IPS-20b (cell line): ENCODE measurements at regions not wholly inside any gene's neighbourhood (a gene's known extent, or its start where the extent isn't known, plus 50 kb on each side); places are given as distances from the start of the nearest gene placed in this dataset.

ENCODE experiments used
- H3K27ac ChIP-seq: one replicate; pipeline ENCODE4 v1.5.1; 2013; ENCODE audit warnings: low read length
- H3K27me3 ChIP-seq: 2 replicates; pipeline ENCODE4 v1.6.1; 2013; ENCODE audit warnings: mild to moderate bottlenecking, low read length, inconsistent platforms; ENCODE audit not compliant: insufficient read depth
- H3K36me3 ChIP-seq: 2 replicates; pipeline ENCODE4 v1.6.1; 2013; ENCODE audit warnings: low read depth, mild to moderate bottlenecking, inconsistent platforms, low read length, moderate library complexity; ENCODE audit not compliant: insufficient read depth
- H3K4me1 ChIP-seq: 2 replicates; pipeline ENCODE4 v1.6.1; 2013; ENCODE audit warnings: mild to moderate bottlenecking, control low read depth, inconsistent platforms, low read length, moderate library complexity; ENCODE audit not compliant: insufficient read depth
- H3K4me3 ChIP-seq: 2 replicates; pipeline ENCODE4 v1.5.1; 2013; ENCODE audit warnings: mild to moderate bottlenecking, low read length, inconsistent platforms
- H3K9ac ChIP-seq: 2 replicates; pipeline ENCODE4 v1.6.1; 2013; ENCODE audit warnings: low read depth, mild to moderate bottlenecking, inconsistent platforms, low read length, moderate library complexity
- H3K9me3 ChIP-seq: 2 replicates; pipeline ENCODE4 v1.6.1; 2013; ENCODE audit warnings: mild to moderate bottlenecking, low read depth, low read length, inconsistent platforms; ENCODE audit not compliant: insufficient read depth

- H3K4me1 ChIP-seq, result no peaks in the 10 kb centered on the region; the same call in 1 of the 2 replicates
- H3K9me3 ChIP-seq, result no peaks in the 10 kb centered on the region
- H3K27me3 ChIP-seq, result no peaks in the 10 kb centered on the region
- H3K36me3 ChIP-seq, result no peaks in the 10 kb centered on the region
- no peak overlapping the region for H3K27ac ChIP-seq
- no peak overlapping the region for H3K4me3 ChIP-seq
- H3K9ac ChIP-seq, result no peak overlapping the region
Observed at GRCh38 chr17:79490530-79490929, 120.3 kb downstream of the RBFOX3 start.

GRCh38 chr17:79487149-79487548 lies 123.7 kb downstream of the RBFOX3 start:
- Histone ChIP-seq H3K27me3 (no peaks in the 10 kb centered on the region), H3K9me3 (no peaks in the 10 kb centered on the region), H3K9ac (no peak overlapping the region), H3K4me3 (no peak overlapping the region), H3K36me3 (no peaks in the 10 kb centered on the region), H3K4me1 (peaks cover 3% of the 10 kb centered on the region; the same call in 1 of the 2 replicates), H3K27ac (no peak overlapping the region)

GRCh38 chr17:79485991-79486390 lies 124.9 kb downstream of the RBFOX3 start:
- H3K27ac ChIP-seq, result no peak overlapping the region
- H3K9ac ChIP-seq, result no peak overlapping the region
- no peaks in the 10 kb centered on the region; the same call in 1 of the 2 replicates for H3K27me3 ChIP-seq
- H3K4me1 ChIP-seq, result peaks cover 3% of the 10 kb centered on the region; the same call in 1 of the 2 replicates
- no peaks in the 10 kb centered on the region for H3K36me3 ChIP-seq
- no peaks in the 10 kb centered on the region for H3K9me3 ChIP-seq
- no peak overlapping the region for H3K4me3 ChIP-seq

GRCh38 chr17:79485419-79485985 lies 125.3 kb downstream of the RBFOX3 start:
- Histone ChIP-seq H3K9me3 (no peaks in the 10 kb centered on the region), H3K36me3 (no peaks in the 10 kb centered on the region), H3K4me1 (peaks cover 3% of the 10 kb centered on the region; the same call in 1 of the 2 replicates), H3K4me3 (no peak overlapping the region), H3K27me3 (no peaks in the 10 kb centered on the region; the same call in 1 of the 2 replicates), H3K9ac (no peak overlapping the region), H3K27ac (no peak overlapping the region)

GRCh38 chr17:79484600-79485418 lies 126.0 kb downstream of the RBFOX3 start:
- Histone ChIP-seq H3K9ac (no peak overlapping the region), H3K27me3 (no peaks in the 10 kb centered on the region; the same call in 1 of the 2 replicates), H3K36me3 (no peaks in the 10 kb centered on the region), H3K4me3 (no peak overlapping the region), H3K4me1 (peaks cover 3% of the 10 kb centered on the region; the same call in 1 of the 2 replicates), H3K27ac (no peak overlapping the region), H3K9me3 (no peaks in the 10 kb centered on the region)

GRCh38 chr17:79483842-79484241 lies 127.0 kb downstream of the RBFOX3 start:
- Histone ChIP-seq H3K9ac (no peak overlapping the region), H3K4me1 (peaks cover 3% of the 10 kb centered on the region; the same call in 1 of the 2 replicates), H3K9me3 (no peaks in the 10 kb centered on the region), H3K4me3 (no peak overlapping the region), H3K27ac (no peak overlapping the region), H3K36me3 (no peaks in the 10 kb centered on the region), H3K27me3 (no peaks in the 10 kb centered on the region; the same call in 1 of the 2 replicates)

- Histone ChIP-seq H3K9me3 (no peaks in the 10 kb centered on the region), H3K4me1 (peaks cover 3% of the 10 kb centered on the region; the same call in 1 of the 2 replicates), H3K9ac (no peak overlapping the region), H3K4me3 (peak overlapping the region; percentile 20; the same call in 1 of the 2 replicates), H3K27ac (no peak overlapping the region), H3K27me3 (no peaks in the 10 kb centered on the region; the same call in 1 of the 2 replicates), H3K36me3 (no peaks in the 10 kb centered on the region)
Observed at GRCh38 chr17:79482727-79483521, 127.9 kb downstream of the RBFOX3 start.

GRCh38 chr17:79479876-79480275 lies 131.0 kb downstream of the RBFOX3 start:
- Histone ChIP-seq H3K9ac (no peak overlapping the region), H3K4me1 (peaks cover 3% of the 10 kb centered on the region; the same call in 1 of the 2 replicates), H3K9me3 (no peaks in the 10 kb centered on the region), H3K36me3 (no peaks in the 10 kb centered on the region), H3K27me3 (no peaks in the 10 kb centered on the region; the same call in 1 of the 2 replicates), H3K4me3 (no peak overlapping the region), H3K27ac (no peak overlapping the region)

GRCh38 chr17:79478841-79479240 lies 132.0 kb downstream of the RBFOX3 start:
- H3K9ac ChIP-seq, result no peak overlapping the region
- no peaks in the 10 kb centered on the region; the same call in 1 of the 2 replicates for H3K27me3 ChIP-seq
- no peaks in the 10 kb centered on the region for H3K9me3 ChIP-seq
- H3K4me3 ChIP-seq, result no peak overlapping the region
- no peaks in the 10 kb centered on the region for H3K36me3 ChIP-seq
- peaks cover 3% of the 10 kb centered on the region; the same call in 1 of the 2 replicates for H3K4me1 ChIP-seq
- no peak overlapping the region for H3K27ac ChIP-seq

- no peak overlapping the region for H3K27ac ChIP-seq
- H3K4me1 ChIP-seq, result peaks cover 3% of the 10 kb centered on the region; the same call in 1 of the 2 replicates
- no peaks in the 10 kb centered on the region; the same call in 1 of the 2 replicates for H3K27me3 ChIP-seq
- H3K4me3 ChIP-seq, result no peak overlapping the region
- H3K9me3 ChIP-seq, result no peaks in the 10 kb centered on the region
- no peak overlapping the region for H3K9ac ChIP-seq
- no peaks in the 10 kb centered on the region for H3K36me3 ChIP-seq
Observed at GRCh38 chr17:79478051-79478461, 132.8 kb downstream of the RBFOX3 start.

GRCh38 chr17:79476074-79476652 lies 134.7 kb downstream of the RBFOX3 start:
- Histone ChIP-seq H3K4me1 (no peaks in the 10 kb centered on the region), H3K4me3 (no peak overlapping the region), H3K36me3 (no peaks in the 10 kb centered on the region), H3K9me3 (no peaks in the 10 kb centered on the region), H3K9ac (no peak overlapping the region), H3K27ac (no peak overlapping the region), H3K27me3 (no peaks in the 10 kb centered on the region; the same call in 1 of the 2 replicates)
